Neural cell (in vitro differentiated cells): ENCODE measurements at regions not wholly inside any gene's neighbourhood (a gene's known extent, or its start where the extent isn't known, plus 50 kb on each side); places are given as distances from the start of the nearest gene placed in this dataset.

Source experiments
- EZH2 ChIP-seq: fragments of 200-600, 300-800 bp; shearing (Covaris generic), sonication (generic); IDR thresholded peaks from 2 replicates; pipeline ENCODE4 v1.6.1; 2014; ENCODE audit warnings: antibody characterized with exemption, low read length, borderline replicate concordance, mild to moderate bottlenecking; ENCODE audit not compliant: insufficient read depth, poor library complexity, severe bottlenecking
- POLR2AphosphoS5 ChIP-seq: IDR thresholded peaks from 2 replicates; pipeline ENCODE4 v1.6.1; 2012
- RAD21 ChIP-seq: fragments of 450-650 bp; conservative IDR thresholded peaks from 2 replicates; pipeline ENCODE4 v1.6.1; 2014; ENCODE audit warnings: antibody characterized with exemption, mild to moderate bottlenecking, moderate library complexity
- SMC3 ChIP-seq: fragments of 450-650 bp; conservative IDR thresholded peaks from 2 replicates; pipeline ENCODE4 v1.6.1; 2014; ENCODE audit warnings: antibody characterized with exemption, mild to moderate bottlenecking, moderate library complexity; ENCODE audit not compliant: poor library complexity
- TF ChIP-seq, protein P1 (sequence below): fragments of 450-650 bp; IDR thresholded peaks from 2 replicates; pipeline ENCODE4 v1.5.1; 2014; ENCODE audit warnings: antibody characterized with exemption, mild to moderate bottlenecking, moderate library complexity; ENCODE audit not compliant: poor library complexity, severe bottlenecking
- TF ChIP-seq, protein P2 (sequence below): IDR thresholded peaks from 2 replicates; pipeline ENCODE4 v1.6.1; 2012; ENCODE audit warnings: borderline replicate concordance

DNA sequence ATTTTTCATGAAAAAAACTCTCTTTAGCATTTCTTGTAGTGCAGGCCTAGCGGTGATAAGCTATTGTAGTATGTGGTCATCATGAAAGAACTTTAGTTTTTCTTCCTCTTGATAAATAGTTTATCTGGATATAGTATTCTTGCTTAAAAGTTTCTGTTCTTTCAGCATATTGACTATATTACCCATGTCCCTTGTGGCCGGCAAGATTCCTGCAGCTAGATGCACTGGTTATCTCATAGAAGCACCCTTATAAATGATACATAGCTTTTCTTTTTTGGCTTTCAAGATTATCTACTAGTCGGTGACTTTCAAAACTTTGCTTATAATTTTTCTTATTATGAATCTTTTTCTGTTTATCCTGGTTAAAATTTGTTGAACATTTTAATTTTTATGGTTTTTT, 234.8 kb downstream of the ALG10 start:
- TF ChIP-seq RAD21 (no peak), POLR2AphosphoS5 (no peak), EZH2 (no peak), SMC3 (no peak)
- TF ChIP-seq, protein P1, sequence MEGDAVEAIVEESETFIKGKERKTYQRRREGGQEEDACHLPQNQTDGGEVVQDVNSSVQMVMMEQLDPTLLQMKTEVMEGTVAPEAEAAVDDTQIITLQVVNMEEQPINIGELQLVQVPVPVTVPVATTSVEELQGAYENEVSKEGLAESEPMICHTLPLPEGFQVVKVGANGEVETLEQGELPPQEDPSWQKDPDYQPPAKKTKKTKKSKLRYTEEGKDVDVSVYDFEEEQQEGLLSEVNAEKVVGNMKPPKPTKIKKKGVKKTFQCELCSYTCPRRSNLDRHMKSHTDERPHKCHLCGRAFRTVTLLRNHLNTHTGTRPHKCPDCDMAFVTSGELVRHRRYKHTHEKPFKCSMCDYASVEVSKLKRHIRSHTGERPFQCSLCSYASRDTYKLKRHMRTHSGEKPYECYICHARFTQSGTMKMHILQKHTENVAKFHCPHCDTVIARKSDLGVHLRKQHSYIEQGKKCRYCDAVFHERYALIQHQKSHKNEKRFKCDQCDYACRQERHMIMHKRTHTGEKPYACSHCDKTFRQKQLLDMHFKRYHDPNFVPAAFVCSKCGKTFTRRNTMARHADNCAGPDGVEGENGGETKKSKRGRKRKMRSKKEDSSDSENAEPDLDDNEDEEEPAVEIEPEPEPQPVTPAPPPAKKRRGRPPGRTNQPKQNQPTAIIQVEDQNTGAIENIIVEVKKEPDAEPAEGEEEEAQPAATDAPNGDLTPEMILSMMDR, result no peak
- TF ChIP-seq, protein P2, sequence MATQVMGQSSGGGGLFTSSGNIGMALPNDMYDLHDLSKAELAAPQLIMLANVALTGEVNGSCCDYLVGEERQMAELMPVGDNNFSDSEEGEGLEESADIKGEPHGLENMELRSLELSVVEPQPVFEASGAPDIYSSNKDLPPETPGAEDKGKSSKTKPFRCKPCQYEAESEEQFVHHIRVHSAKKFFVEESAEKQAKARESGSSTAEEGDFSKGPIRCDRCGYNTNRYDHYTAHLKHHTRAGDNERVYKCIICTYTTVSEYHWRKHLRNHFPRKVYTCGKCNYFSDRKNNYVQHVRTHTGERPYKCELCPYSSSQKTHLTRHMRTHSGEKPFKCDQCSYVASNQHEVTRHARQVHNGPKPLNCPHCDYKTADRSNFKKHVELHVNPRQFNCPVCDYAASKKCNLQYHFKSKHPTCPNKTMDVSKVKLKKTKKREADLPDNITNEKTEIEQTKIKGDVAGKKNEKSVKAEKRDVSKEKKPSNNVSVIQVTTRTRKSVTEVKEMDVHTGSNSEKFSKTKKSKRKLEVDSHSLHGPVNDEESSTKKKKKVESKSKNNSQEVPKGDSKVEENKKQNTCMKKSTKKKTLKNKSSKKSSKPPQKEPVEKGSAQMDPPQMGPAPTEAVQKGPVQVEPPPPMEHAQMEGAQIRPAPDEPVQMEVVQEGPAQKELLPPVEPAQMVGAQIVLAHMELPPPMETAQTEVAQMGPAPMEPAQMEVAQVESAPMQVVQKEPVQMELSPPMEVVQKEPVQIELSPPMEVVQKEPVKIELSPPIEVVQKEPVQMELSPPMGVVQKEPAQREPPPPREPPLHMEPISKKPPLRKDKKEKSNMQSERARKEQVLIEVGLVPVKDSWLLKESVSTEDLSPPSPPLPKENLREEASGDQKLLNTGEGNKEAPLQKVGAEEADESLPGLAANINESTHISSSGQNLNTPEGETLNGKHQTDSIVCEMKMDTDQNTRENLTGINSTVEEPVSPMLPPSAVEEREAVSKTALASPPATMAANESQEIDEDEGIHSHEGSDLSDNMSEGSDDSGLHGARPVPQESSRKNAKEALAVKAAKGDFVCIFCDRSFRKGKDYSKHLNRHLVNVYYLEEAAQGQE, result no peak
